ENCODE measurements at regions not wholly inside any gene's neighbourhood (a gene's known extent, or its start where the extent isn't known, plus 50 kb on each side); places are given as distances from the start of the nearest gene placed in this dataset.

- Histone ChIP-seq H3K4me1 (replicated peaks; ENCODE audit: insufficient read depth) (no peaks in the 10 kb centered on the region), H3K4me2 (no peak overlapping the region), H2AFZ (no peak overlapping the region), H3K27me3 (ENCODE audit: insufficient read depth, low read depth) (no peaks in the 10 kb centered on the region), H3F3A (ENCODE audit: insufficient read depth, low read depth) (no peaks in the 10 kb centered on the region), H3K9me2 (ENCODE audit: insufficient read depth) (no peaks in the 10 kb centered on the region; the same call in 1 of the 2 replicates), H3K4me3 (no peak overlapping the region), H3K36me3 (ENCODE audit: low read depth) (no peaks in the 10 kb centered on the region), H3K79me2 (ENCODE audit: low read depth) (no peaks in the 10 kb centered on the region), H3K27ac (no peak overlapping the region), H4K20me1 (ENCODE audit: insufficient read depth) (no peaks in the 10 kb centered on the region), H3K9me3 (ENCODE audit: insufficient read depth, low read depth) (no peaks in the 10 kb centered on the region)
- intact Hi-C loops (cut with micrococcal nuclease; ENCODE audit: unreplicated experiment), result no loop called here
- POLR2A ChIA-PET (ENCODE audit: unreplicated experiment), result no interaction called here
- BruUV-seq (replicated peaks), result no TSS peak
- CTCF ChIA-PET, result no interaction called here
- TF ChIP-seq EZH2 (IDR thresholded peaks at IDR 0.05; ENCODE audit: low read depth) (no peak), CTCF (conservative IDR thresholded peaks at IDR 0.05) (no peak)
- no peak for DNase-seq
Observed at GRCh38 chr3:144583871-144584270, 612.2 kb downstream of the DIPK2A start.

- Histone ChIP-seq H3K4me1 (replicated peaks; ENCODE audit: insufficient read depth) (no peaks in the 10 kb centered on the region), H3K27me3 (ENCODE audit: insufficient read depth, low read depth) (no peaks in the 10 kb centered on the region), H3K79me2 (ENCODE audit: low read depth) (no peaks in the 10 kb centered on the region), H3K4me2 (no peak overlapping the region), H3K4me3 (no peak overlapping the region), H4K20me1 (ENCODE audit: insufficient read depth) (no peaks in the 10 kb centered on the region), H3K36me3 (ENCODE audit: low read depth) (no peaks in the 10 kb centered on the region), H3K27ac (no peak overlapping the region), H3K9me2 (ENCODE audit: insufficient read depth) (no peaks in the 10 kb centered on the region; the same call in 1 of the 2 replicates), H2AFZ (peak overlapping the region; percentile 60; the same call in 1 of the 2 replicates), H3K9me3 (ENCODE audit: insufficient read depth, low read depth) (no peaks in the 10 kb centered on the region), H3F3A (ENCODE audit: insufficient read depth, low read depth) (no peaks in the 10 kb centered on the region)
- BruUV-seq (replicated peaks), result no TSS peak
- no peak for TF ChIP-seq CTCF (conservative IDR thresholded peaks at IDR 0.05)
- TF ChIP-seq EZH2 (IDR thresholded peaks at IDR 0.05; ENCODE audit: low read depth), result no peak
- intact Hi-C loops (cut with micrococcal nuclease; ENCODE audit: unreplicated experiment), result no loop called here
- ChIA-PET POLR2A (ENCODE audit: unreplicated experiment) (no interaction called here), CTCF (no interaction called here)
- no peak for DNase-seq
Observed at GRCh38 chr3:144585408-144585807, 613.8 kb downstream of the DIPK2A start.

- ChIA-PET POLR2A (ENCODE audit: unreplicated experiment) (no interaction called here), CTCF (no interaction called here)
- Histone ChIP-seq H3F3A (ENCODE audit: insufficient read depth, low read depth) (no peaks in the 10 kb centered on the region), H3K4me2 (no peak overlapping the region), H4K20me1 (ENCODE audit: insufficient read depth) (no peaks in the 10 kb centered on the region), H3K27ac (no peak overlapping the region), H2AFZ (peak overlapping the region; percentile 60), H3K36me3 (ENCODE audit: low read depth) (no peaks in the 10 kb centered on the region), H3K27me3 (ENCODE audit: insufficient read depth, low read depth) (no peaks in the 10 kb centered on the region), H3K4me1 (replicated peaks; ENCODE audit: insufficient read depth) (peaks cover 3% of the 10 kb centered on the region; the same call in 1 of the 2 replicates), H3K4me3 (no peak overlapping the region), H3K9me2 (ENCODE audit: insufficient read depth) (no peaks in the 10 kb centered on the region; the same call in 1 of the 2 replicates), H3K9me3 (ENCODE audit: insufficient read depth, low read depth) (peaks cover 1% of the 10 kb centered on the region; the same call in 1 of the 2 replicates), H3K79me2 (ENCODE audit: low read depth) (no peaks in the 10 kb centered on the region)
- BruUV-seq (replicated peaks), result no TSS peak
- TF ChIP-seq EZH2 (IDR thresholded peaks at IDR 0.05; ENCODE audit: low read depth), result no peak
- intact Hi-C loops (cut with micrococcal nuclease; ENCODE audit: unreplicated experiment), result no loop called here
- DNase-seq, result no peak
Observed at GRCh38 chr3:144585953-144586352, 614.3 kb downstream of the DIPK2A start.

GRCh38 chr3:144586382-144586781, 614.8 kb downstream of the DIPK2A start:
- Histone ChIP-seq H3K27ac (no peak overlapping the region), H3K4me3 (no peak overlapping the region), H3K27me3 (ENCODE audit: insufficient read depth, low read depth) (no peaks in the 10 kb centered on the region), H3K79me2 (ENCODE audit: low read depth) (no peaks in the 10 kb centered on the region), H3K36me3 (ENCODE audit: low read depth) (no peaks in the 10 kb centered on the region), H3F3A (ENCODE audit: insufficient read depth, low read depth) (no peaks in the 10 kb centered on the region), H4K20me1 (ENCODE audit: insufficient read depth) (no peaks in the 10 kb centered on the region), H3K4me1 (replicated peaks; ENCODE audit: insufficient read depth) (peaks cover 7% of the 10 kb centered on the region; the same call in 1 of the 2 replicates), H3K4me2 (no peak overlapping the region), H3K9me3 (ENCODE audit: insufficient read depth, low read depth) (peaks cover 6% of the 10 kb centered on the region; the same call in 1 of the 2 replicates), H3K9me2 (ENCODE audit: insufficient read depth) (no peaks in the 10 kb centered on the region; the same call in 1 of the 2 replicates), H2AFZ (peak overlapping the region; percentile 60)
- no TSS peak for BruUV-seq (replicated peaks)
- DNase-seq, result no peak
- intact Hi-C loops (cut with micrococcal nuclease; ENCODE audit: unreplicated experiment), result no loop called here
- POLR2A ChIA-PET (ENCODE audit: unreplicated experiment), result no interaction called here
- TF ChIP-seq CTCF (conservative IDR thresholded peaks at IDR 0.05), result no peak
- CTCF ChIA-PET, result no interaction called here

Data from PC-9 (cell line).